Fibroblast of pulmonary artery (primary cell): ENCODE measurements at regions not wholly inside any gene's neighbourhood (a gene's known extent, or its start where the extent isn't known, plus 50 kb on each side); places are given as distances from the start of the nearest gene placed in this dataset.

Experiments used
- DNase-seq: peaks from one replicate; pipeline ENCODE4 v3.0.0-alpha.2; 2010; ENCODE audit warnings: low read depth
- H3K4me3 ChIP-seq: replicated peaks from 2 replicates; pipeline ENCODE4 v1.5.1; 2011; ENCODE audit warnings: low read depth, mild to moderate bottlenecking, control low read depth, low read length, moderate library complexity
- TF ChIP-seq, protein P1 (sequence below): IDR thresholded peaks from 2 replicates; pipeline ENCODE4 v1.5.1; 2011; ENCODE audit warnings: mild to moderate bottlenecking, control low read depth, low read length, inconsistent platforms; ENCODE audit errors: missing control alignments

DNA sequence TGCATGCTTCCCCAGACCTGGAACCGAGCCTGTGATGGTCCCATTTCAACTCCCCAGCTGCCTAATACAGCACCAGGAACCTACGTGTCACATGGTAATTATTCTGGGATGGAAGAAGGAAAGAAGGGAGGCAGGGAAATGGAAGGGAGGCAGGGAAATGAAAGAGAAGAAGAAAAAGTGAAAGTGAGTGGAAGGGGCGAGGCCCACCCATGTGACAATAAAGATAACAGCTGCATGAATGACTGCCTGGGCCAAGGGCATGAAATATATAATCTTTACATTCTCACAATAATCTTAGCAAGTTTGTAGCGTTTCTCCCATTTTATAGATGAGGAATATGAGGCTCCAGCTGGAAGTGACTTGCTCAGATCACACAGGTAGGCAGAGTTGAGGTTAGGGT is 245.0 kb upstream of the PWP1 start:
- no peak for DNase-seq
- H3K4me3 ChIP-seq = no peak overlapping the region
- TF ChIP-seq, protein P1, sequence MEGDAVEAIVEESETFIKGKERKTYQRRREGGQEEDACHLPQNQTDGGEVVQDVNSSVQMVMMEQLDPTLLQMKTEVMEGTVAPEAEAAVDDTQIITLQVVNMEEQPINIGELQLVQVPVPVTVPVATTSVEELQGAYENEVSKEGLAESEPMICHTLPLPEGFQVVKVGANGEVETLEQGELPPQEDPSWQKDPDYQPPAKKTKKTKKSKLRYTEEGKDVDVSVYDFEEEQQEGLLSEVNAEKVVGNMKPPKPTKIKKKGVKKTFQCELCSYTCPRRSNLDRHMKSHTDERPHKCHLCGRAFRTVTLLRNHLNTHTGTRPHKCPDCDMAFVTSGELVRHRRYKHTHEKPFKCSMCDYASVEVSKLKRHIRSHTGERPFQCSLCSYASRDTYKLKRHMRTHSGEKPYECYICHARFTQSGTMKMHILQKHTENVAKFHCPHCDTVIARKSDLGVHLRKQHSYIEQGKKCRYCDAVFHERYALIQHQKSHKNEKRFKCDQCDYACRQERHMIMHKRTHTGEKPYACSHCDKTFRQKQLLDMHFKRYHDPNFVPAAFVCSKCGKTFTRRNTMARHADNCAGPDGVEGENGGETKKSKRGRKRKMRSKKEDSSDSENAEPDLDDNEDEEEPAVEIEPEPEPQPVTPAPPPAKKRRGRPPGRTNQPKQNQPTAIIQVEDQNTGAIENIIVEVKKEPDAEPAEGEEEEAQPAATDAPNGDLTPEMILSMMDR = no peak

DNA sequence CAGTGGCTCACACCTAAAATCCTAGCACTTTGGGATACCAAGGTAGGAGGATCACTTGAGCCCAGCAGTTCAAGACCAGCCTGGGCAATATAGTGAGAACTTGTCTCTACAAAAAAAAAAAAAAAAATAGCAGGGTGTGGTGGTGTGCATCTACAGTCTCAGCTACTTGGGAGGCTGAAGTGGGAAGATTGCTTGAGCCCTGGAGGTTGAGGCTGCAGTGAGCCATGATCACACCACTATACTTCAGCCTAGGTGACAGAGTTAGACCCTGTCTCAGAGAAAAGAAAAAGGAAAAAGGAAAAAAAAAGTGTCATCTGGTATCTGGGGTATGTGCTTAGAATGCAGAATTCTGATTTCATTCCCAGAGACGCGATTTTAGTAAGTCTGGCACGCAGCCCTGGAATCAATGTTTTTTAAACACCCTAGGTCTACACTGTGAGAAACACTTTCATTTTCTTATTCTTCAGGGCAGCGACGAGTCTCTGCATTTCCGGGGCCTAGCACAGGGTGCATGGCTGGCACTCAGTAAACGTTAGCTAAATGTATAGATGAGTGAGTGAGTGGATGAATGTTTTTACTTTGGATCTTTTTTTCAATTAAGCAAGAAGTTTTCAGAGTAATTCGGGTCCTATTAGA is 243.8 kb upstream of the PWP1 start:
- peak overlapping the region; percentile 24 for H3K4me3 ChIP-seq
- peak; percentile 33 for DNase-seq
- TF ChIP-seq, protein P1 = no peak

DNA sequence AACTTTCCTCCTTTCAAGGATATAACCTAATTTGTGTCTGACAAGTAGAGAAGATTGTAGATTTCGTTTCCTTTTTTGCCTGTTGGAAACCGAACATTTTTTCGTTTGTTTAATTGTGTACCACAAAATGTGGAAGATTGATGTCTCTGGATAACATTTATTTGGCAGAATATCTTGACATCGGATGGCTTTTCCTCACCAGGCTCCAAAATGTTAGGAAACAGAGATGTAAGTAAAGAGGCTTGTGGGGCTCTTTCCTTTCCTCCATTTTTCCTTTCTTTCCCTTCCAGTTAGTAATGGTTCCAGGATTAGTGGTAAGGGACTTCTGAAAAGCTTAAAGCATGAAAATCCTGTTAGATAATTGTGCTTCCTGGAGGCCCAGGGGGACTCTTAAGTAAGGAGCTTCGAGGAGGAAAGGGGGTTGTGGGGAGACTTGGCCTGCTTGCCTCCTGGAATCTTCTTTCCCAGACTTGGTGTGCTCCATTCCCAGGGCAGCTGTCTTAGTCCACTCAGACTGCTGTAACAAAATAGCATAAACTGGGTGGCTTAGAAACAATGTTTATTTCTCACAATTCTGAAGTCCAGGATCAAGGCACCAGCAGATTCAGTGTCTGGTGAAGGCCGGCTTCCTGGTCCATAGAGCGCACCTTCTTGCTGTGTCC is 243.1 kb upstream of the PWP1 start:
- TF ChIP-seq, protein P1 = no peak
- H3K4me3 ChIP-seq = no peak overlapping the region
- no peak for DNase-seq

DNA sequence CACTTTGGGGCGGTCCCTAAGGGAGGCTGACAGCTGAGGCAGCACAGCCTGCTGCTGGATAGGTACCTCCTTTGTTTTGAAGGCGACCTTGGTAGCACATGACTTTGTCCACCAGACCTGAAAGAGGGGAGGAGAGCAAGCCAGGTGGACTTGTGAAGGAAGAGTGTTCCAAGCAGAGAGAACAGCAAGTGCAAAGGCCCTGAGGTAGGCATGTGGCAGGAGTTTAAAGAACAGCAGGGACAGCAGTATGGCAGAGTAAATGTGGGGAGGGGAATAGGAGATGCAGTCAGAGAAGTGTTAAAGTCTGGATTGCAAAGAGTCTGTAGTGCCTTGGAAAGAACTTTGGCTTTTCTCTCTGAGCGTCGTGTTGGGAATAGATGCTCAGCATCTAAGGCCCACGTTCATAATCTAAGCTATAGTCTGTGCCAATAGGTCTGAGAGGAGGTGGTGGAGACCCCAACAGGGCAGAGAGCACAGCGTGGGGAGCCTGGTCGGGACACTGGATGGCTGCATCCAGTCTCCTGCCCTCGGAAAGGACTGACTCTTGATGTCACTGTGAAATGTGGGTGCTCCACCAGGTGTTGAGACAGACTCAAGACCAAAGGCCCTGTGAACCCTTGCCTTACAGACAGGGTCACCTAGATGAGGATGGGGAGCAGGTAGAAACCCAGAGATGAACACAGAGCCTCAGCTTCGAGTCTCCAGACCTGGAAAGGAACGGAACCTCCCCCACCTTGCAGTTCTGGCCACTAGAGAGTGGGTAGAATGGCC is 242.1 kb upstream of the PWP1 start:
- TF ChIP-seq, protein P1 = no peak
- no peak for DNase-seq
- no peak overlapping the region for H3K4me3 ChIP-seq

DNA sequence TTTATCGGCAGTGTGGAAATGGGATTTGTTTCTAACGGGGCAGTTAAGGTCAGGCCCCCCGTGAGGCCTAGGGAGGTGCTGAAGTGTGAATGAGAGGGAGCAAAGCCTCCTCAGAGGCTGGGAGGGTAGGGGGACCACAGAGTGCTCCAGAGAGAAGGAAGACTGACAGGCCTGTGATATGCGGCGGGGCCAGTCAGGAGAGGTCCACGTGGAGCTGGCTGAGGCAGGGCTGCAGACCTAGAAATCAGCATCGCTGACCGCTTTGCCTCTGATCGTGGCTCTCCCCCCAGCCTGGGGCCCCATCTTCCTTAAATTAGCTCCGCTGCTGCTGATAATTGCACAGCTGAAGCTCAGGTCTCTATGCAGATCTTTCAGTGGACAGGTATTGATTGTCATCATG is 240.8 kb upstream of the PWP1 start:
- no peak for DNase-seq
- TF ChIP-seq, protein P1 = no peak
- no peak overlapping the region for H3K4me3 ChIP-seq

DNA sequence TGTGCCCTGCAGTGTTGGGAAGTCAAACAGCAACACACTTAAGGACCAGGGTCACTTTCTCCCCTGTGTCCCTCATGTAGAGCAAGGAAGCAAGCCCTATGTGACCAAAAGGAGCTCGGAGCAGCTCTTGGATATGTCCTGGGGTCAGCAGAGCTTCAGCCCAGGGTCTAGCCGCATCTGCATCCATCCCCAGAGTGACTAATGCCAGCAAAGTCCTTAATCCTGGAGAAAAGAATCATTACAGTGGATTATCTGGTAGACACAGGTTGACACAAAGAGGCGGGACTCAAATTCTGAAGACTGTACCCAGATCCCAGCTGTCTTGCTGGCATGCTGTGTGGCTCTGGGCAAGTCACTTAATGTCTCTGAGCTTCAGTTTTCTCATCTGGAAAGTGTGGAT is 239.1 kb upstream of the PWP1 start:
- no peak overlapping the region for H3K4me3 ChIP-seq
- no peak for DNase-seq
- TF ChIP-seq, protein P1 = no peak

DNA sequence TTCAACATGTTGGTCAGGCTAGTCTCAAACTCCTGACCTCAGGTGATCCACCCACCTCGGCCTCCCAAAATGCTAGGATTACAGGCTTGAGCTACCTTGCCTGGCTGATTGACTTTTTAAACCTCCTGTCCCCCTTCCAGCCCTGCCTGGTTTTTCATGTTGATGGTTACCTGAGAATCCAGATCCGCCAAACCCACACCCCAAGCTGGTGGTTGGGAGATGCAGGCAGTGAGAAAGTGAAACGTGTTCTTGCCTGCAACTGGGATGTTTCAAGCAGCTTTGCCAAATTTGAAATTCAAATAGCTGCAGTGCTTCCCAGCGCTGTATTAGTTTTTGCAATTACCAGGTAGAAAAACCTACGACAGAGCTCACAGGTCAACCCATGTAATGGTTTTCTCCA is 238.3 kb upstream of the PWP1 start:
- TF ChIP-seq, protein P1 = no peak
- DNase-seq = no peak
- H3K4me3 ChIP-seq = no peak overlapping the region
